Fibroblast of upper back skin (primary cell): ENCODE measurements at regions not wholly inside any gene's neighbourhood (a gene's known extent, or its start where the extent isn't known, plus 50 kb on each side); places are given as distances from the start of the nearest gene placed in this dataset.
A peak's percentile ranks its signal among the peaks of the same experiment; 100 is the strongest.

Experiments
- DNase-seq: peaks from one replicate; pipeline ENCODE4 v3.0.0-alpha.2; 2013

DNA sequence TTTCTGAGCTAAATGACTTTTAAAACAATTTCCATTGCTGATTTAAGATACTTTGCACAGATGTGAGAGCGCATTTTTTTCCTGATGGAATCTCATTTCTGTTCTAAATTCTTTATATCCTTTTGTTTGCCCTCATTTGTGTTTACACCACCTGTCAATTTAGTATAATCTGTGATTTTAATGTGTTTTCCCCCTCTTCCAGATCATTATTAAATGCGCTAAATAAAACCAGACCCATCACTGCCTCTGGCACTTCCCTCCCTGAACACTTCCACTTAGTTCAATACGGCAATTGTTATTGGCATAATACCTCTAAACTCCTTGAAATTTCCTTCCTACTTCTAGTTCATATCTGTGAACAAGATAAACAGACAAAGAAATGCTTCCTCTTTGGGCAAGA lies 186.9 kb upstream of the ADGRL2 start:
- no peak for DNase-seq

DNA sequence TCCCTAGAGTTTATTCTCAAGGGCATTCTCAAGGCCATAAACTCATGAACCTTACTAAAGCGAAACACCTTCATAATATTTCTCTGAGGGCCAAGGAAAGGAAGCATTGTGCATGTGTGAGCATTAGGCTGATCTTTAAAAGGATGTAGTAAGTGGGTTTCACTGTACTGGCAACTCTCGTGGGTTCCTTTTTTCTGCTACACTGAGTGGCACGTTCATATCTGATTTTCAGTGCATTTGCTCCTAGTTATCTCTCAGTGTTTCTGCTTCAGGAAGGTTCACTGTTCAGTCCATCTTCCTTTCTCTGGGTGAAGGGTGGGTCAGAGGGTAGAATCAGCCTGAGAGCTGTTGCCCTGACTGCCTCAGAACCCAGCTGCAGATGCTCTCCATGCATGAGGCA lies 192.8 kb upstream of the ADGRL2 start:
- DNase-seq: no peak

DNA sequence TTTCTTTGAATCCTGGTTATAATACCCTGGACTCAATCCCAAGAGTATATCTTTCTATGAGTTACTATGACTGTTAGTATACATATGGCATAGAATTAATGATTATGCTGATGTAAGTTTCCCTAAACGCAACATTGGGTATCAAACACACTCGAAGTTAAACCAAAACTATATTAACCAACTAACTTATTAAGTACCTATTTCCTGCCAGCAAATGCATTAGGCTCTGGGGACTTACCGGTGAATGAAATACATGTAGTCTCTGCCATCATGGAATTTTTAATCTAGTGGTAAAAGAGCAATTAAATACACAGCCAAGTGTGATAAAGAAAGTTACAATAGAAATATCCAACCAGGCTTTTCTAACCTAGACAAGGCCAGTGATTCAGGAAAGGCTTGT lies 193.6 kb upstream of the ADGRL2 start:
- no peak for DNase-seq

GRCh38 chr1:81606656-81607055 lies 194.1 kb upstream of the ADGRL2 start:
- DNase-seq: no peak

GRCh38 chr1:81605023-81605422 lies 195.7 kb upstream of the ADGRL2 start:
- DNase-seq: no peak

DNA sequence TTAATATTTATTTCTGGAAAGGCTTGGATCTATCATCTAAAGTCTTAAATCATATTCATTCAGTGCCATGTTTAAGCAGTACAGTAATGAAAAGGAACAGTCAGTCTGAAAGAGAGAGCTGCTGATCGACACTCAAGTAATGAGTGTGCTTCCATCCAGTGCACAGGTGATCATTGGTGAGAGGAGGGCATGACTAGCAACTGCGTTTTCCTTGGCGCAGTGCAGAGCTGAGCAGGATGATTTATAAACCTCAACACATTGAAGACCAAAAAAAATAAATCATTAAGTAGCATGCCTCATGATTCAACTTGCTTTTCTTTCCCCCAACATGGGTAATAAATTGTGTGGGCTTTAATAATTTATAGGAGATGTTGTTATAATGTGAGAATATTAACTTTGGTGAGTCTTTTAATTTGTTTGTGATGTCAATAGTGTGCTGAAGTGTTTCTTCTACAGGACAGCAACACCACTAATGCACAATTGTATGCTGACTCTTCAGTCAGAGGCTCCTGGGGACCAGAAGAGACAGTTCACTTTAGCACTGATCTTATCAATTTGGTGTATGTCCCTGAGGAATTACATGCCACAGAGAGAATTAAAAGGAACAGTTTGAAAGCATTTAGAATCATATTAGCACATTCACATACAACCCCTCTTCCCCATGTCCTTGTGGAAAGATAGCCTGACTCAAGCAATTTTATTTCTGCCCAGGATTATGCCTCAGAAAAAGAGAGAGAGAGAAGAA lies 199.7 kb upstream of the ADGRL2 start:
- DNase-seq: no peak

DNA sequence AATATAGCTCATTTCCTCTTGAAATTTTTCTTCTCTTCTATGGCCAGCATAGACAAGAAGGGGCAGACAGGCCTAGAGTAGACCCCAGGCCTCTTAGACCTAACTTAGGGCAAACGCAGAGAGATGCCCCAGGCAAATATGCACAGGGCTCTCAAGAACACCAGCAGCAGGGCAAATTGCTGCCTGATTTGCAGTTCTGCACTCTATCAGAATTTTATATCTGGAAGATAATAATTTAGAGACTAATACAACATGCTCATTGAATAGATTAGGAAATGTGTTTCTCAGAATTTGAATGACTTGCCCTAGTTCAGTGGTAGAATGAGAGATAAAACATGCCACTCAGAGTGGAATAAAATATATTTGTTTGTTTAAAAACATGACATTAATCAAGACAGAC lies 200.4 kb upstream of the ADGRL2 start:
- no peak for DNase-seq

GRCh38 chr1:81598623-81599022 lies 202.1 kb upstream of the ADGRL2 start:
- no peak for DNase-seq

- no peak for DNase-seq
Measured at GRCh38 chr1:81597720-81598426, 202.9 kb upstream of the ADGRL2 start.

GRCh38 chr1:81596341-81596740 lies 204.4 kb upstream of the ADGRL2 start:
- DNase-seq: no peak

DNA sequence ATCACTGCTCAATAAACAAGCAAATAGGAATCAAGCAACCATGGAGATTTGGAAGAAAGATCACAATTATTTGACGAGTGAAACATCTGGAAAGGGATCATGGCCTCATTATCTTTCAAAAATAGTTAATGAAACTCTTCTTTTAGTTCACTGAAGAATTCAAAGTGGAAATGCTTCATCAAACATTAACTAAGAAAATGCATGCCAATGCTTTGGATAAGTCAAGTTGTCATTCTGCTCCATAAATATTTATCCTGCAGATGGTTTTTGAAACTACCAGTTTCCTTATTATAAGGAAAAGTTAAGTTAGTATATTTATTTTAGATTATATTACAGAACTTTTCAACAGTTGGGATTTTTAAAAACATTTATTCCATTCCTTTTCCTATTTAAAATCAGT lies 206.5 kb upstream of the ADGRL2 start:
- no peak for DNase-seq

DNA sequence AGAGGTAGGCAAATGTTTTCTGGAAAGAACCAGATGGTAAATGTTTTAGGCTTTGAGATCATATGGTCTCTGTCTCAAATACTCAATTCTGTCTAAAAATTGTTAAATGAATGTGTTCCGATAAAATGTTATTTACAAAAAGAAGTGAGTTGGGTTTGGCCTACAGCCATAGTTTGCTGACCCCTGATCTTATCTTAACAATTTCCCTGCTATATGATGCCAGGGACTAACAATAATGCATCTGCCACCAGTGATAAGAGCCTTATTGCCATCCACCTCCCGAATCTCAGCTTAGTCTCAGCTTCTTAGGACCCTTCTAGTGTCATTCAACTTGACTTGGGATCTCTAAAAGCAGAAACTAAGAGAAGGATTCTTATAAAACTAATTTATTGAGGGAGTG lies 208.5 kb upstream of the ADGRL2 start:
- DNase-seq: no peak

DNA sequence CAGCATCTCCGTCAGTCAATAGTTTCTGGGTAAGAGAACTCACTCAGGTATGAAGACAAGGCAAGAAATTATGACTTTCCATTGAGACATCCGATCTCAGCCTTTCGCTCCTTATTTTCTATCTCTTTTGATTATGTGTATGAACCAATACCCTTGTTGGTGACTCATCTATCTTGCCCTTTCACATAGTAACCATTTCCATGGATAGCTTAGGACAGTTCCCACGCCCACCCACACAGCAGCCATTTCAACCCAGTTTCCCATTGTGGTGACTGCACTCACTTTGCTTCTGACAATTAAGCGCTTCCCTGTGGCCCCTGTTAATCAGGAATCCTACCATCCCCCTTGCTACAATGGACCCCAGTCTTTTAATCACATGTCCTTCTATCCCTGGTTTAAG lies 210.6 kb upstream of the ADGRL2 start:
- DNase-seq: no peak

- DNase-seq: no peak
Measured at GRCh38 chr1:81588149-81588548, 212.6 kb upstream of the ADGRL2 start.

DNA sequence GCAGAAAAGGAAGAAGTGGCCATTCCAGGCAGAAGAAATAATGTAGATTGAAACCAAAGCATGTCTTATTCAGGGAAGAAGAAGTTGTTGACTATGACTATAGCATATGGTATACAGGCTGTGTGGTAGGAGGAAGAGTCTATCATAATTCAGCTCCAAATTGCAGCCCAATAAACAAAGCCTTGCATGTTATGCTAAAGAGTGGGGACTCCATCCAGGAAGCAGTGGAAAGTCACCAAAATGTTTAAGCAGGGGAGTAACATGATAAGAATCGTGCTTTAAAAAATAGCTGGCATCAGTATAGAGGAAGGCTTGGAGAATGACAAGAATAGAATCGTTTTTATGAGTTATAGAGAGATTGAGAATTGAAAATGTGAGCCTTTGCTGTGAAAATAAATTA lies 213.3 kb upstream of the ADGRL2 start:
- no peak for DNase-seq

- no peak for DNase-seq
Measured at GRCh38 chr1:81585371-81585770, 215.4 kb upstream of the ADGRL2 start.

DNA sequence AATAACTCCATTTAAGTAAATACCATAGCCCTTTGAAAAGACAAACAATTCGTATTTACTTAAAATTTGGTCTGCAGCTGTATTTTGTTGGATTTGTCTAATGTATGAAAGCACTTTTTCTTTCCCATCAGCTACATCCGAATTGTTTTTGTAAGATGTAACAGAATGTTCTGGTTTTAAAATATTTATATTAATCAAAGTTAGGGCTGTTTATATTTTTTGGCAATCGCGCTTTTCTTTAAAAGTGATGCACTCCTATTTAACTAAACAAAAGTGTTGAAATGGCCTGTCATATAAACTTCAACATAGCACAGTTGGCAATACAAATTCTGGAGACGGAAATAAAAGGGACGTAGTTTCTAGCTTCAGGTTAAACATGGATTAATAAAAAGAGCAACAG lies 216.3 kb upstream of the ADGRL2 start:
- DNase-seq: no peak

DNA sequence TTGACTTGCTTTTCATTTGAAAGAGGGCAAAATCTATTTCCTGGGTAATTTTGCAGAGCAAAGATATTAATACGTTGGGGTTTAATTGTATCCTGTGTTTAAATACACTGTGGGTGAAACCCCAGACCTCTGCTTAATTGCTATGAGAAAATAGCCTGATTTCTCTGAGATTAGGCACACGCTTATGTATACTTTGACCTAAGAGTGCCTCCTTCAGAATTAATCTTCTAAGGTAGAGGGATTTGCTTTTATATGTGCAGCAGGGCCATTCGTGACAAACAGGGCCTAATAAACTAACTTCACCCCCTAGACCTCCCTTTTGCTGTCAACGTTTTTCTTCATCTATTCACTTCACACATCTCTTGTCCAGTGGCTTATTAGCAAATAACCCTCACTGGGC lies 216.9 kb upstream of the ADGRL2 start:
- DNase-seq: no peak

DNA sequence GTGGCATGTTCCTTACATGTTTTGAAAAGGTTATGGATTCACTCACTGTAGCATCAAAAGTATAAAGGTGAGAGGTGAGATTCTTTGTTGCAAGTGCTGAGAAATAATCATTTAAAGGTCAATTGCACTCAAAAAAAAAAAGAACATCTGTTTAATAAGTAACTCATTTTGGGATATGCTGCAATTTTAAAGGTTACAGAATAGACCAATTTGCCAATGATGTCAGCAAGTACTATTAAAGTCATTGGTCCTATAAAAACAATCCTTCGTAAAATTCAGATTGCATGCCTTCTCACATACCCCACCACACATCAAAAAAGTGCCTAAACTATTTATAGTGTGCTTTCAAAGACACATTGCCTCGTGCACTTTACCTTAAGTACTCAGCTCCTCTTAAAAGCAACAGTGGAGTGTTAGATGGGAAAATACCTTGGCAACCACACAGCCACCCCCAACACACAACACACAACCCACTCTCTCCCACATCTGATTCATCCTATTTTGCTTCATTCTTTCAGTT lies 218.2 kb upstream of the ADGRL2 start:
- DNase-seq: peak; percentile 19

DNA sequence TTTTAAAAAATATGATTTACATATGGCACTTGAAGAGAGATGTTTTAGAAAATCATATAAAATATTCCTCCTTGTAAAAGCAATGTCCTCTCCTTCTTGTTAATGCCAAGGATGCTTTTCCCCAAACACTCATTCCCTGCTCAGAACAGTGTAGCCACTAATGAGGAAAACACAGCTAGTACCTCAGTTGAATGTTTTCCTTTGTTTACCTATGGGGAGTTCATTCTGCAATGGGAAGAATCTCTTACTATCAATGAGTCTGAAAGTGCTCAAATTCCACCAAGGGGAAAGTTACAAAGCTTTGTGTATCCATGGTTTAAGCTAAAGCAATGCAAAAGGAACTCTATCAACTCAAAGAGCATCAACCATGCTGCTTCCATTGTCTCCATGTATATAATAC lies 221.9 kb upstream of the ADGRL2 start:
- no peak for DNase-seq

- DNase-seq: no peak
Measured at GRCh38 chr1:81577004-81577697, 223.6 kb upstream of the ADGRL2 start.

- no peak for DNase-seq
Measured at GRCh38 chr1:81574408-81574807, 226.3 kb upstream of the ADGRL2 start.

- no peak for DNase-seq
Measured at GRCh38 chr1:81573458-81573857, 227.3 kb upstream of the ADGRL2 start.

DNA sequence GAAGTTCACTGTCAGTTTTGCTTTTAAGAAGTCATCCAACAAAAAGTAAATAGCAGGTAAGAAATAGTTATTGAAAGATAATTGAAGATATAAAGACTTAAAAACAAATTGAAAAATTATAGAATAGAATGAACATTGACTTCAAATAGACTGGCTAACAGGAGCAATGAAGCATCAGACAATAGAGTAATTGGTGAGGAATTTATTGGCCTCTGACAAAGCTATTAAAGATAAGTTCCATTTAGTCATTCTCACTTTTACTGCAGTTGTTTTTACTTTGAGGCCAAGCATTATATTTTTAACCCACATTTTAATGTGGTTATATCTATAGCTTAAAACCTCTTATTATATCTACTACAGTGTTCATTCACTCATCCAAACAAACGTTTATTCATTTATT lies 228.8 kb upstream of the ADGRL2 start:
- DNase-seq: no peak
